ENCODE measurements at regions not wholly inside any gene's neighbourhood (a gene's known extent, or its start where the extent isn't known, plus 50 kb on each side); places are given as distances from the start of the nearest gene placed in this dataset.

DNA sequence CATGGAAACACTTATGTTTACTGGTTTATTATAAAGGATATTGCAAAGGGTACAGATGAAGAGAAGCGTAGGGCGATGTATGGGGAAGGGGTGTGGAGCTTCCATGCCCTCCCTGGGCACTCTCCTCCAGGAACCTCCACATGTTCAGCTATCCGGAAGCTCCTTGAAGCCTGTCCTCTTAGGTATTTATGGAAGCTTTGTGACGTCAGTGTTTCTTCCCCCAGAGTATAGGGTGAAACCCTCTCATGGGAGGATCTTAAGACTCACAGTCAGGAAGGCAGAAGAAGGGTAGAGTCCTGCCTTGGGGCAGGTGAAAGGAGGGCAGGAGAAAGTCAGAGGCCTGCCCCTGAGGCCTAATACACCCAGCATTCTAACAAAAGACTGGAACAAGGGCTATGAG, 61.3 kb upstream of the CREB1 start:
- TF ChIP-seq CTCF (conservative IDR thresholded peaks at IDR 0.05): no peak
- TF ChIP-seq EZH2 (IDR thresholded peaks at IDR 0.05; ENCODE audit: low read depth): no peak

Measured in PC-9 (cell line).